Vagina (tissue), 2 donors: ENCODE measurements at regions not wholly inside any gene's neighbourhood (a gene's known extent, or its start where the extent isn't known, plus 50 kb on each side); places are given as distances from the start of the nearest gene placed in this dataset.

Experiments used
- CTCF ChIP-seq, 3 experiments: fragments of 450-650 bp in 2 of 3; fragments of 200-600 bp in 1 of 3; sonication (generic) in 1 of 3; IDR thresholded peaks; one replicate each; pipeline ENCODE4 v1.5.1; 2017 to 2019; ENCODE audit warnings: antibody characterized with exemption in 3 of 3, mild to moderate bottlenecking in 2 of 3, moderate library complexity in 2 of 3
- POLR2AphosphoS5 ChIP-seq, 2 donors: sonication (generic); formaldehyde crosslinking; IDR thresholded peaks; one replicate each; pipeline ENCODE4 v1.9.0; 2017; ENCODE audit warnings: antibody characterized with exemption in 2 of 2, mild to moderate bottlenecking in 2 of 2, low read depth in 1 of 2; ENCODE audit not compliant: insufficient read depth in 1 of 2

GRCh38 chr3:124235446-124235845 lies 243.5 kb upstream of the ROPN1 start:
- TF ChIP-seq CTCF (IDR thresholded peaks at IDR 0.05): no peak
- no peak for TF ChIP-seq POLR2AphosphoS5 (IDR thresholded peaks at IDR 0.05; ENCODE audit: insufficient read depth in 1 of 2, low read depth in 1 of 2)
